ENCODE measurements at regions not wholly inside any gene's neighbourhood (a gene's known extent, or its start where the extent isn't known, plus 50 kb on each side); places are given as distances from the start of the nearest gene placed in this dataset.

DNA sequence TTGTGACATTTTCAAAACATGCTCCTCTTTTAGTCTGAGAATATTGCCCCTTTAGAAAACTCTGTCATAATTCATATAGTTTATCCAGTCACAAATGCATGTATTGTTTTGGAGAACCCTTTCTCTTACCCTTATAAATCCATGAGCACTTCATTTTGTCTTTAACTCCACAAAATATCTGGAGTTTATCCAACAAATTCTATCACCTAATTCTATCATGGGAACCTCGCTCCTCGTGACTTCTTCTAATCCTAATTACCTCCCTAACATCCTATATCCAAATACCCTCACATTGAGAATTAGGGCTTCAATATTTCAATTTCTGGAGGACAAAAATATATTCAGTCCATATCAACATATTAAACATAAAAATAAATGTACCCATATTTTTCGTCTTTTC lies 1565.9 kb downstream of the ARAP2 start:
- TF ChIP-seq POLR2AphosphoS5 (IDR thresholded peaks at IDR 0.05; ENCODE audit: low read depth, low read length) (no peak), POLR2A (IDR thresholded peaks at IDR 0.05; ENCODE audit: low read depth, low read length) (no peak)
